B cell (primary cell): ENCODE measurements at regions not wholly inside any gene's neighbourhood (a gene's known extent, or its start where the extent isn't known, plus 50 kb on each side); places are given as distances from the start of the nearest gene placed in this dataset.

Source experiments
- CTCF ChIP-seq: fragments of 200-600 bp; IDR thresholded peaks from one replicate; pipeline ENCODE4 v1.8.0; 2022; ENCODE audit warnings: antibody characterized with exemption, mild to moderate bottlenecking
- EZH2 ChIP-seq: IDR thresholded peaks from 2 replicates; pipeline ENCODE4 v1.6.1; 2012; ENCODE audit warnings: borderline replicate concordance, low read depth, mild to moderate bottlenecking, moderate library complexity, low read length; ENCODE audit not compliant: insufficient read depth, poor library complexity, severe bottlenecking

GRCh38 chr6:80522576-80522975 is 416.1 kb downstream of the BCKDHB start:
- no peak for TF ChIP-seq EZH2
- TF ChIP-seq CTCF, result no peak
